K562 (cell line): ENCODE measurements at regions not wholly inside any gene's neighbourhood (a gene's known extent, or its start where the extent isn't known, plus 50 kb on each side); places are given as distances from the start of the nearest gene placed in this dataset.

Source experiments
- JUN ChIP-seq, 2 experiments: sonication (generic) in 1 of 2; formaldehyde crosslinking in 1 of 2; IDR thresholded peaks; 2 replicates each; pipeline versions ENCODE4 v1.6.1 to v1.8.0; 2012 to 2022; ENCODE audit warnings: borderline replicate concordance in 2 of 2, mild to moderate bottlenecking in 2 of 2, improper control_type of control experiment in 1 of 2, low read depth in 1 of 2, low read length in 1 of 2, missing genetic modification reagents in 1 of 2
- PHB2 ChIP-seq: fragments of 450-650 bp; IDR thresholded peaks from 2 replicates; pipeline ENCODE4 v1.6.1; 2017; ENCODE audit warnings: low read depth
- RAD51 ChIP-seq: fragments of 450-650 bp; IDR thresholded peaks from 2 replicates; pipeline ENCODE4 v1.7.1; 2016; ENCODE audit warnings: low read depth, mild to moderate bottlenecking, borderline replicate concordance
- ZSCAN32 ChIP-seq: fragments of 450-650 bp; formaldehyde crosslinking; IDR thresholded peaks from 2 replicates; pipeline ENCODE4 v1.4.0; 2020; ENCODE audit warnings: mild to moderate bottlenecking, moderate library complexity
- TF ChIP-seq, protein P1 (sequence below): fragments of 150-350 bp; IDR thresholded peaks from 2 replicates; pipeline ENCODE4 v1.6.1; 2014; ENCODE audit warnings: low read depth, mild to moderate bottlenecking, low read length, borderline replicate concordance

DNA sequence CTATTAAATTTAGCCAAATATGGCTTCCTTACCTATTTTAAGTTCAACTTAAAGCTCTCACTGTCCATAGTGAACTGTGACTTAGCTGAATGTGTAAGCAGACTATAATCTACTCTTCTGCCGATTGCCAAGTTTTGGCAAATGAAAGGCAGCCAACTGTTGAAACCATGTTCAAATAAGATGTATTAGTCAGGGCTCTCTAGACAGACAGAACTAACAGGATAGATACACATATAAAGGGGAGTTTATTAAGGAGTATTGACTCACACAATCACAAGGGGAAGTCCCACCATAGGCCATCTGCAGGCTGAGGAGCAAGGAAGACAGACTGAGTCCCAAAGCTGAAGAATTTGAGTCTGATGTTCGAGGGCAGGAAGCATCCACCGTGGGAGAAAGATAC lies 837.7 kb upstream of the AUTS2 start:
- TF ChIP-seq PHB2 (no peak), RAD51 (no peak), ZSCAN32 (no peak), JUN (IDR thresholded peaks at IDR 0.05; ENCODE audit: borderline replicate concordance, low read depth, low read length) (no peak), JUN (CRISPR knock-in tag; IDR thresholded peaks at IDR 0.05; ENCODE audit: borderline replicate concordance) (no peak)
- TF ChIP-seq, protein P1, sequence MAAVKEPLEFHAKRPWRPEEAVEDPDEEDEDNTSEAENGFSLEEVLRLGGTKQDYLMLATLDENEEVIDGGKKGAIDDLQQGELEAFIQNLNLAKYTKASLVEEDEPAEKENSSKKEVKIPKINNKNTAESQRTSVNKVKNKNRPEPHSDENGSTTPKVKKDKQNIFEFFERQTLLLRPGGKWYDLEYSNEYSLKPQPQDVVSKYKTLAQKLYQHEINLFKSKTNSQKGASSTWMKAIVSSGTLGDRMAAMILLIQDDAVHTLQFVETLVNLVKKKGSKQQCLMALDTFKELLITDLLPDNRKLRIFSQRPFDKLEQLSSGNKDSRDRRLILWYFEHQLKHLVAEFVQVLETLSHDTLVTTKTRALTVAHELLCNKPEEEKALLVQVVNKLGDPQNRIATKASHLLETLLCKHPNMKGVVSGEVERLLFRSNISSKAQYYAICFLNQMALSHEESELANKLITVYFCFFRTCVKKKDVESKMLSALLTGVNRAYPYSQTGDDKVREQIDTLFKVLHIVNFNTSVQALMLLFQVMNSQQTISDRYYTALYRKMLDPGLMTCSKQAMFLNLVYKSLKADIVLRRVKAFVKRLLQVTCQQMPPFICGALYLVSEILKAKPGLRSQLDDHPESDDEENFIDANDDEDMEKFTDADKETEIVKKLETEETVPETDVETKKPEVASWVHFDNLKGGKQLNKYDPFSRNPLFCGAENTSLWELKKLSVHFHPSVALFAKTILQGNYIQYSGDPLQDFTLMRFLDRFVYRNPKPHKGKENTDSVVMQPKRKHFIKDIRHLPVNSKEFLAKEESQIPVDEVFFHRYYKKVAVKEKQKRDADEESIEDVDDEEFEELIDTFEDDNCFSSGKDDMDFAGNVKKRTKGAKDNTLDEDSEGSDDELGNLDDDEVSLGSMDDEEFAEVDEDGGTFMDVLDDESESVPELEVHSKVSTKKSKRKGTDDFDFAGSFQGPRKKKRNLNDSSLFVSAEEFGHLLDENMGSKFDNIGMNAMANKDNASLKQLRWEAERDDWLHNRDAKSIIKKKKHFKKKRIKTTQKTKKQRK = no peak
